ENCODE measurements at regions not wholly inside any gene's neighbourhood (a gene's known extent, or its start where the extent isn't known, plus 50 kb on each side); places are given as distances from the start of the nearest gene placed in this dataset.

DNA sequence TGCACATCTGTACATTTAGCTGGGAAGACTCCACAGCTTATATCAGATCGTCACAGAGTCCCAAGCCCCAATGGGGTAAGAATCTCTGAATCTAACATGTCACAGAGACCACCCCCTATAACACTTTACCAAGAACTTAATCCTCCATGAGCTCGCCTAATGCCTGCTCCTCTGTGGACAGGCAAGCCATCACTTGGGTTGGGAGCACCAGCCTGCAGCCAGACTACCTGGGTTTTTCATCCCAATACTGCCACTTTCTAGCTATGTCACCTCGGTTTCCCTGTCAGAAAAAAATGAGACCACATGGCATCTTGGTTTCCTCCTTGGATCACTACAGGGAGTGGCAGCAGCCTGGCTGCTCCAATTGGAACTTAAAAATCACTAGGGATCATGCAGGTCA lies 277.9 kb upstream of the TLE3 start:
- TF ChIP-seq GATA3 (IDR thresholded peaks at IDR 0.05; ENCODE audit: low read depth, low read length), result no peak
- TF ChIP-seq GATA2 (IDR thresholded peaks at IDR 0.05; ENCODE audit: low read depth, low read length), result no peak
